NCI-H2227 treated with DMSO at 0.1 percent for 48 hours (cell line): ENCODE measurements at regions not wholly inside any gene's neighbourhood (a gene's known extent, or its start where the extent isn't known, plus 50 kb on each side); places are given as distances from the start of the nearest gene placed in this dataset.

Experiments used
- DNase-seq: peaks from one replicate; lab custom pipeline; 2025; lab: John Stamatoyannopoulos, UW

DNA sequence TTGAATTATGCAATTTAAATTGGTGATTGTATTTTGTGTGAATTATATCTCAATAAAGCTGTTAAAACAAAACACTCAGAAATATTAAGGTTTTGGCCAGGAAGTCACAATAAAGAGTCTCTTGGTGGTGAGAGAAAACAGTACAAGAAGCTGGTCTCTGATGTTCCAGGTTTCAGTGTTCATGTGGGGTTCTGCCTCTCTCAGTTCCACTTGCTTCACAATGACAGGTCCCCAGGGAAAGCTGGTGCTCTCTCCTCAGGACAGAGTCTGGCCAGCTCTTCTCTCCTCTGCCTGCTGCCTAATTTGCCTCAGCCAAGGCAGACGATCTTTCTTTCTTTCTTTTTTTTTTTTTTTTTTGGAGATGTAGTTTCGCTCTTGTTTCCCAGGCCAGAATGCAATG, 342.9 kb upstream of the PLXNA2 start:
- no peak for DNase-seq

DNA sequence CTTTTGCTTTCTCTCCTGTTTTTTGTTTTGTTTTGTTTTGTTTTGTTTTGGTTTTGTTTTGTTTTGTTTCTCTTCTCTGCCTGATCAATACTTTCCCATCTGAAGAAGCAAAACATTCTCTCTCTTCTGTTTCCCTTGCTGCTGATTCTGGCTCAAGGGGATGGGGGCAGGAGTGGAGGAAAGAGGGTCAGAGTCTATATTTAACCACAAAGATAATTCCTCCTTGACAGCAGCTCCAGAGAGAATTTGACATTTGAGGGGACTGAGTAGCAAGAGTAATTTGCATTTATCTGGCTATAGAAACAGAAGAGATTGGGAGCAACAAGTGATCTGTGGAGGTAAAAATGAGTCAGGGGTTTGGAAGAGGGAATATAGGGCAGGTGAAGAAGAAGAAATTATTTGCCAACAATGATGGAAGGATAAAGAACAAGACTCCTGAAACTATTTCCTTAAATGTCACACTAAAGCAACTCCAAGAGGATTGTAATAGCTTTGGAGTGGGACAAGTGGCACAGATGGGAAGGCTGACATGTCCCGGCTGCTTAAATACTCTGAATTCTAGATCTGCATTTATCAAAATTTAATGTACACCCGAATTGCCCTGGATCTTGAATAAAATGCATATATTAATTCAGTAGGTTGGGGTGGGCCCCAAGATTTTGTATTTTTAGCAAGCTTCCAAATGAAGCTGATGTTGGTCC, 349.3 kb upstream of the PLXNA2 start:
- DNase-seq: no peak

DNA sequence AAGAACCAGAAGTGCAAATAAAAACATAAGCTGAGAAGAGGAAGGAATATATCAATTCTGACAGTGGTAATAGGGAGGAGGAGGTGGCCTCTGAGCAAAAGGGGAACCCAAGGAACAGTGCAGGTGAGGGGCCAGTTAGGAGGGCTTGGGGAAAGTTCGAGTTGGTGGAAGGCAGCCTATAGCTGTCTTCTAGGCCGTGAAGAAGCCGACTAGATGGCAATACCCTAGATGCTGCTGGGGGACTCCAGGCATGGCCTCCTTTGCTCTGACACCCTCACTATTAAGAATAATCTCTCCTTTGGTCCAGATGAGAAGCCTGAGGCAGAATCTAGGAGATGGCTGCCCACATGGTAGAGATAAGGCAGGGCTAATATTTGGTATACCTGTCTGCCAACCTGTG, 351.1 kb upstream of the PLXNA2 start:
- no peak for DNase-seq

DNA sequence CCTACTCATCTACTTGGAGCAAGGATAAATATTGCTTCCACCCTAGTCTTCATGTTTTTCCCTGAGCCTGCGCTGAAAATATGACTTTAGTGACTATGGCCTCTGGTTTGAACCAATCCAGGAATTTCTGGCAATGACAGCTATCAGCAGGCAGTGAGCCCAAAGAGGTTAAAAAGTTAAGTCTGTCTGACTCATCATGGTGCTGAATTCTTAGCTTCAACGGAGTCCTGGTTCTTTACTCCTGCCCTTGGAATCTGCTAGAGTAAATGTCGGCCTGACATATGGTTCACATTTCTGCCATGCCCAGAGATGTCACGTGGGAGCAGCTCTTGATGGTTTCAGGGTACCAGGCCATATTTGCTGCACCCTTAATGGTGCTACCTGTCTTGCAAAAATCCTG, 351.6 kb upstream of the PLXNA2 start:
- no peak for DNase-seq

DNA sequence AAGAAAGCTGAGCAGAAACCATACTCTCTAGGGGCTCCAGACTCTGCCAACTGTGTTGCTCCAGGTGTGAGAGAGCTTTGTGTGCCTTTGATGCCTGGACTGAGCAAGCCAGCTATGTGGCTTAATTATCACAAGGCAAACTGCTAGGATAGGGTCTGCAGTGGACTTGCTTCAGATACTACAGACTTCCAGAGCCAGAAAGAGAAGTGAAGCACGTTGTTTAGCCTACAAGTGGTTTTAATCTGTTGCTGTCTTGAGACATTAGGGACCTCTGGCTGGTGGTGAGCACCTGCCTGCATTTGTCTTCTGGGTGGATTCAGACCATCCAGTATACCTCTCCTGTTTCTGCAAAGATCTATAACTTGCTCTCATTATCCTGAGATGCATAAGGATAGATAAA, 353.4 kb upstream of the PLXNA2 start:
- no peak for DNase-seq

DNA sequence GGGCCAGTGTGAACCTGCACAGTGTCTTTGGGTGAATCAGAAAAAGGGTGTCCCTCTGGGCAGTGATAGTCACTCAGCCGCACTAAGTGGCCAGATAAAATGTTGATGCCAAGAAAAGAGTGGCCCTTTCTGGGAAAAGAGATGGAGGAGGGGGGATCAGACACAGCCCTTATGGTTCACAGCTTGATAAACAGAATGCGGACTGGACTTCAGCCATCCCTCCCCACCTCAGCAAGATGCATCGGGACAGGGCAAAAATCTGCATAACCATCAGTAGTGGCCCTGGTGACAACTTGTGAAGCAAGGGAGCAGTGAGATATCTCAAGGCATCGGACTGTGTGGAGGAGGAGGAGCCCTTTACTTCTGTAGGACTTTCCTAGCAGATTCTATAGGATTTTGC, 353.8 kb upstream of the PLXNA2 start:
- no peak for DNase-seq

DNA sequence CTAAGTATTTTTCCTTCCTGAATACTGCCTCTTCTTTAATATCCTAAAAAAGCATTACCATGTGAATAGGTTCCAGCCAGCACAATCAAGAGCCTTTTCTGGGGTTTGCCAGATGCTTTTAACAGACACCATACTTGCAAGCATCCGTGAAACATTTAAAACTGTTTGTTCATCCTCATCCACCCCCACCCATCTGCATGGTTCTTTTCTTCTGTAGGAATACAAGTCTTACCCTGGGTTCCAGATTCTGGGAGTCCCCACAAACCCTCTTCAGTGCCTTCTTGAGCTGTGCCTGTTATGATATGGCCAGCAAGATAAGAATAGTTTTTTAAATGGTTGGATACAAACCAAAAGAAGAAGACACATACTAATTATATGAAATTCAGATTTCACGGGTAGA, 354.9 kb upstream of the PLXNA2 start:
- no peak for DNase-seq

DNA sequence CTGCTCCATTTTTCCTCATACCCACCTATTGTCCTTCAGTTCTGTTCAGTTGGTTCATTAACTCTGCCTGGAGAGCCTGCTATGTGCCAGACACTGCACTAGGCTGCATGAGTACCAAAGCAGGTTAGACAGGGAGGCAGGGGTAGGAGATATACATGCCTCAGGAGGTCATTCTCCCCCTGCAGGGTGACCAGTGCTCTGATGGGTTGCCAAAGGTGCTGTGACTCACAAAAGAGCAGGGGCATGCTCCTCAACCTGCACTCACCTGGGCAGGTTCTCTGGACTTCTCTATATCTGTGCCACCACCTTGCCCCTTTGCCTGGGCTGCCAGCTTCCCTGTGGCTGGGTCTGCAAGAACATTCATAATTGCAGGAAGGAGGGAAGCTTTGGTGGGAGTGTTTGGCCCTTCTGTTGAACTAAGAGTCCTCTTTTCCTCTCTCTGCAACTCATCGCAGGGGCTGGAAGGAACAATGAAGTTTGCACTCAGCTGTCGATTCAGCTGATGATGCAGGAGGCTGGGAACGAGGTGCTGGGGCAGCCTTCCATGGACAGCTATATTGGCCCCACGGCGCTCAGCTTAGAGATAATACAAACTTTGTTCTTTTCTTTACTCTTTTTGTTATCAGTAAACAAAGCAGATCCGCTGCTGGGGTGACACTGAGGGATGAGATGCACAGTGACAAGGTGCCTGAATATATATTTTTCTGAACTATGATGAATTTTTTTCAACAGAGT, 356.4 kb upstream of the PLXNA2 start:
- DNase-seq: no peak

DNA sequence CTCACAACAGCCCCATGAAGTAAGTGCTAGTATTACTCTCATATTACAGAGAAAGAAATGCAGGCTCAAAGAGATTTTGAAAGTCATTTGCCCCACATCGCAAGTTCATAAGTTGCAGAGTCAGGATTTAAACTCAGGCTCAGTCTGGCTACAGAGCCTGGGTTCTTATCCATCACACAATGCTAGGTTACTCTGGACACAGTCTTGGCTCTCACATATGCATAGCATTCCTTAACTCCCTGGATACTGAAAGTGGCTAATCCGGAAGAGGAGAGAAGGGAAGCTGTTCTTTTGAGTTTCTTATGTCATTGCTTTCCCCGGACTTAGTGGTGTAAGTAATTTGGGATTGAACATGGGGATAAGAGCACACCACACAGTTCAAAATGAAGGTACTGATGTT, 357.4 kb upstream of the PLXNA2 start:
- DNase-seq: no peak

DNA sequence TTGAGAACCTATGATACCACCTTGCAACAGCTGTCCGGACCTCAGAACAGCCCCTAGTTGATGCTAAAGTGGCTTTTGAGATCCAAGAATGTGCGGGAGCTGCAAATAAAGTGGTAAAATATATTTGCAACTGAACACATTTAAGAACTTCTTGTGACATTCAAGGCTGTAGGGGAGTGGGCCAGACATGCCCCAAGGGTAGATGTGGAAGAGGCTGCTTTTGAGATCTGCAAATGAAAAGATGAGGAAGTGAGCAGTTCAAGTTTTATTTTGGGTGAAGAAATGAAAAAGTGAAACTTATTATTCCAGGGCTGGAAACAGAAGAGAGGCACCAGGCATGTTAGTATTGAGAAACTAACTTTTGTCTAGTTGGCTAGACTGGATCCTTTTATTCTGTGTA, 359.5 kb upstream of the PLXNA2 start:
- DNase-seq: no peak

DNA sequence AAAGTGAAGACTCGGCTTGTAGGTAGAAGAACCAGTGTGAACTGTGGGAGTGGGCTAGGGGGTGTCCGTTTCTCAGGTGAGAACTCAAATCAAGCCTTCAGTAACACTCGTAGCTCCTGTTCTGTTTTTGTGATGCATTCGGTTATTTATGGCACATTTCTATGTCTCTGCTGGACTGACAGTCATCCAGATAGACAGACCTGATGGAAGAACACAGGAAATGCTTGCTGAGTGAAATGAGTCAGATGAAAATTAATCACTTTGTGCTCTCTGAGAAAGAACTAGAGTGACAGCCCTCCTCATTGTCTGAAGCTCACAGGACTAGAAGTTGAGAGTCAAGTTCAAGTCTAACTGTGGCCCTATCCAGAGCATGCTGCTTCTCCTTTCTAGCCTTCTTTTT, 360.1 kb upstream of the PLXNA2 start:
- no peak for DNase-seq

DNA sequence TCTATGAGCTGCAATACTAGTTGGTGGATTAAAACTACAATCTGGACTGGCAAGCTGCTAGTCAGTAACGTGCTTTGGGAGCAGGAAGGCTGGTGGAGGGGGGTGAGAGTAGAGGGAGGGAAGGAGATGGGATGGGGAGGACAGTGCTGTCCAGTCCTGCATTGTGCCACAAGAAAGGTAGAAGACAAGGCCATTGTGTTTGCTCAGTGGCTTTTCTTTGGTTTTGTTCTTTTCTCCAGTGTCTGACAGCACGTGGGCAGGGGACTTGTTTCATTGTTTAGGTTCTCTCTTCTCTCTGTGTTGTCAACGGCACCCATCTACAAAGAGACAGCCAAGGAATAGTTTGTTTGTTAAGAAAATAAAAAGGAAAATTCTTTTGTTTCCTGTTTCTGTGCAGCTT, 362.8 kb upstream of the PLXNA2 start:
- DNase-seq: no peak

DNA sequence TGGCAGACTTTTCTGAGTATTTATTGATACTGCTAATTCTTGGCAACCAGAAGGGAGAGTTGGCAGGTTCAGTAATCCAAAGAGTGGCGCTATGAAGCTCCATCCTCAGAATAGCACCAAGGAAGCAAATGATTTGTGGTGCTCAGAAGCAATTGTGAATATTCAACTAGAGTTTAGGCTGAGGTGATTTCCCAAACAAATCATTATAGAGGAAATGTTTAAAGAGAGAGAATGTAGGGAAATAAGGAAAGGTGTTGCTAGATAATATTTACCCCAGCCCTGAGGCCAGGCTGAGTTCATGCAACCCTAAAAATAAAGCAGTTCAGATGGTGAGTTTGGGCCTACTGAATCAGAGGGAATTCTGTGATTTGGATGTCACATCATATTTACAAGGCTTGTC, 363.4 kb upstream of the PLXNA2 start:
- DNase-seq: no peak

DNA sequence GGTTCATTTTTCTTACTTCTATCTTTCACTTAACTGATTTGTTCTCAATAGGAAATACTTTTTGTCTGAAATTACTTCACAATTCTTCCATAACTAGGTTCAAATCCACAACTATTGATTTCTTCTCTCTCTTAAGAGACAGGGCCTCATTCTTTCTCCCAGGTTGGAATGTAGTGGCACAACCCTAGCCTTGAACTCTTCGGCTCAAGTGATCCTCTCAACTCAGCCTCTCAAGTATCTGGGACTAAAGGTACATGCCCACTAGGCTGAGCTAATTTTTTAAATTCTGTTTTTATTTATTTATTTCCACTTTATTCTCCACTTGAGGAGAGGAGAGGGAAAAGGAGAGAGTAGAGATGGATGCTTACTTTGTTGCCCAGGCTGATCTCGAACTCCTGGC, 370.4 kb upstream of the PLXNA2 start:
- DNase-seq: no peak

DNA sequence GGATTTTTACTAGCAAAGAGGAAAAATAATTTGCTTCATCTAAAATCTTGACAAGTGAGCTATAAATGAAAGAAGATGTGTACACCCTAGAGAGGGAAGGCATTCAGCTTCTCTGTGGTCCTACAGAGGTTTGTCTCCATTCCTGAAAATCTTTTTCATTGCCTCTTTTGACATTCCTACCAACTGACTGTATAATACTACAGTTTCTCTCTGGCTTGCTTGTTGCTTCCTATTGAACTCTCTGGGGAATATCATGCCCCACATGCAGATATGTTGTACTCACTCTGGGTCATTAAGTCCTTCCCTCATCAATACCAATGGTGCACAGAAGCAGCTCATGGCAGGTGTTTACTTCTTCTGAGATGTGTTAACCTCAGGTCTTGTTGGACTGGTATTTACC, 371.2 kb upstream of the PLXNA2 start:
- no peak for DNase-seq

DNA sequence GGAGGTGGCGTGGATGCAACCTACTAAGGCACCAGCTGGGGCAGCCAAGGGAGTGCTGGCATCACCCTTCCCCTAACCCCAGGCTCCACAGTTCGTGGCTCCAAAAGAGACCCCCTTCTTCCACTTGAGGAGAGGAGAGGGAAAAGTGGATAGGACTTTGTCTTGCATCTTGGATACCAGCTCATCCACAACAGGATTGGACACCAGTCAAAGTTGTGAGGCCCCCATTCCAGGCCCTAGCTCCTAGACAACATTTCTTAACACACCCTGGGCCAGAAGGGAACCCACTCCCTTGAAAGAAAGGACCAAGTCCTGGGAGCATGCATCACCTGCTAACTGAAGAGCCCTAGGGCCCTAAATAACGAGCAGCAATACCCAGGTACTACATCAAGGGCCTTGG, 372.6 kb upstream of the PLXNA2 start:
- DNase-seq: no peak

DNA sequence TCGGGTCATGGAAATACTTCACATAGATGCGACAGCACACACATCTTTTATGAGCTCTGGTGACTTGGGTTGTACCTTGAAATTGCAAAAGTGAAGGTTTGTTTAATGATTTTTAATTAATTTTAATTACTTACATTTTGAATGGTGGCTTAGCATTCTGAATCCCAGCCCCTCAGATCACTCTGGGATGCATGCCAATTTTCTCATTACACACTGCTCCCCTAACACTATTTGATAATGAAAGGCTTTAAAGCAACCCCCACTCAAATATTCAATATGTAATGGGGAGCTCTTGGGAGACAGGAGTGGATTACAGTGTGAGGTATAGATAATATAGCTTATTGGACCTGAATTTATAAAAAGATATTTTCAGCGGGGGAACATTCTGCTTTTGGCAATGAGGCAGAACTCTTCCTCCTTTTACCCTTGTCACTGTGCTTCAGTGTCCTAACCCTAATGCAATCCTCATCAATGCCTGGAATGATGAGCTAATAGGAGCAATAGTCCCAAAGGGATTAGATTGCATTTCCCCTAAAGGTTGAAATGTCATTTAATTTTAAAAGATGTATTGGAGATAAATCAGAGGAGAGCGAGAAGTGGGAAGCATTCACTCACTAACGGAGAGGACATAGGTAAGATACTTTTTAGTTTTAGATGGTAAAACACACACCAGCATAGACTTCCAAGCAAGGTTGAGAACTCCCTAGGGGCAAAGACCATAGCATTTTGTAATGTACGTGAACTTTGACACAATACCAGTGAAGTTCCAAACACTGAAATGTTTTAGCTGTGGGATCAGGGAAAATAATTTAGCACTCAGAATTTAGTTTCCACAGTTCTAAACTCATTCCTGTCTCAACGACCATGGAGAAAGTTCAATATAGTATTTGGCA, 384.1 kb upstream of the PLXNA2 start:
- no peak for DNase-seq

DNA sequence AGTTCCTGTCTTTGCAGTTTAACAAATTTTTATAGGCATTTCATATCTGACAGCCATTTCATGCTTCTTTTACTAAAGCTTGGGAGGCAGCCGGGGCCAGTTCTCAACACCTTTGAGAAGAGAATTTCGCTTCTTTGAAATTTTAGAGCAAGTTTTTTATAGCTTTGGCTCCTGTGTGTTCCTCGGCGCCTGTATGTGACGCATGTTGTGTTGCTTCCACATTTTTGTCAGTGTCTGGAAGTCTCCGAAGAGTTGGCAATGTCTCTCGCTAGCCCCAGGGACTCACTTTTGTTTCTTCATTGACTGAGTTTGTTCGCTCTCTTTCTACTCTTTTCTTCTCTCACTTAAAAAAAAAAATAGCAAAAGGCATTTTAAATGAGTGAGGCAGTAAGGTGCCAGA, 386.9 kb upstream of the PLXNA2 start:
- no peak for DNase-seq

DNA sequence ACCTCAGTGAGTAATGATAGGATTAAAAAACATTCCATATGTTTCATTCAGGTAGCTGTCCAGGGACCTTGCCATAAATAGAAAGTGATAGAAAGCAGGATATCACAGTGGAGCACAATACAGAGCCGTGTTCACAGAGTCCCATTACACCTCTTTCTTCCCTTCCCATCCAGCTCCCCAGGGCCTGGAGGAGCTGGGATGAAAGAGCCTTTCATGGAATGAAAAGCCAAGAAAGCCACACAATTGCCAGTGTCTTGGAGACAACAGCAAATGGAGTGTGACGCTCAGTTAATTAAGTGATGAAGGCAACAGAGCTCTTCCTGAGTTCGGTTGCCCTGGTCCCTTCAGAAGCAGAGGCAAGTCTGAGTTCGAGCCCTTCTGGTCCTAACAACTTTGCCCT, 387.3 kb upstream of the PLXNA2 start:
- no peak for DNase-seq

DNA sequence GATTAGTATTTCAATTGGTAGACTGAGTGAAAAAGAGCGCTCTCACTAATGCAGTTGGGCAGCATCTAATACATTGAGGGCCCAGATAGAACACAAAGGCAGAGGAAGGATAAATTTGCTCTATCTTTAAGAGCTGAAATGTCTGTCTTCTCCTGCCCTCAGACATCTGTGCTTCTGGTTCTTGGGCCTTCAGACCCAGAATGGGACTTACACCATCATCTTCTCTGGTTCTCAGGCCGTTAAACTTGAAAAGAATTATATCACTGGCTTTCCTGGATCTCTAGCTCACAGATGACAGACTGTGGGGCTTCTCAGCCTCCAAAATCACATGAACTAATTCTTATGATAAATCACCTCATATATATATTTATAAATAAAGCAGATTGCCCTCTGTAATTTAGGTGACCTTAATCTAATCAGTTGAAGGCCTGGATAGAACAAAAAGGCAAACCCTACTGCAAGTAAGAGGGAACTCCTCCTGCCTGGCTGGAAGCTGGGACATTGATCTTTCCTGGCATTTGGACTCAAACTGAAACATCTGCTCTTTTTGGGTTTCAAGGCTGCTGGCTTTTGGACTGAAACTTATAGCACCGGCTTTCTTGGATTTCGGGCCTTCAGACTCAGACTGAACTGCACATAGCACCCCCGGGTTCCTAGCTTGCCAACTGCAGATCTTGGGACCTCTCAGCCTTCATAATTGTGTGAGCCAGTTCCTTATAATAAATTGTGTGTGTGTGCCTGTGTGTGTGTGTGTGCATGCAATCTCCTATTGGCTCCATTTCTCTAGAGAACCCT, 390.4 kb upstream of the PLXNA2 start:
- DNase-seq: no peak

DNA sequence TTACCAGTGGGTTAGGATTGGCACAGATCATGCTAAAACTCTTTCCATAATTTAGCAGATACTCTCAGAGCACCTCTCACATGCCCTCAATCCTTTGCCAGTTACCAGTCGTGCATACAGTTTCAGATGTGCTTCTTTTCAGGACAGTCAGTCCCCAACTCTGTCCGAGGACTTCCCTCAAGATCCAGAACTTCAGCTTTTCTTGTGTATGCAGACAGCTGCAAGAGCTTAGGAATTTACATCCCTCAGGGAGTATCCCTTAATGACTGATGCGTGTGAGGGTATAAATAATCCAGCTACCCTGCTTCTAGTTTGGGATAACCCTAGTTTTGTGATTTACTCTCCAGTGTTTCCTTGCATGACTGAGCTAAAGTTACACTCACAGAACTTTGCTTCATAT, 393.0 kb upstream of the PLXNA2 start:
- DNase-seq: no peak

DNA sequence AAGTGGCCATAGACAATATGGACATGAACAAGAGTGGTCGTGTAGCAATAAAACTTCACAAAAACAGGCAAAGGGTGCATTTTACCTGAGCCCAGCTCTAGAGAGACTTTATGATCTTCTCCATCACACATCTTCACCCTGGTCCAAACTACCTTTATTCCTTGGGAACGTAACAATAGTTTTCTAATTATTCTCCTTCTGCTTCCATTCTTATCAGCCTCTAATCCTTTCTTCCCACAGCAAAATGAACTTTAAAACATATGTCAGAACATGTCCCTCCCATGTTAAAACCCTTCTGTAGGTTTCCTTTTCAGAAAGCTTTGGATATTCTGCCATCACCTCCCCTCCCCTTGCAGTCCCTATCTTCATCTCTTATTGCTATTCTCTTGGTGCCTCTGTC, 395.2 kb upstream of the PLXNA2 start:
- no peak for DNase-seq
